PFSK-1 (cell line): ENCODE measurements at regions not wholly inside any gene's neighbourhood (a gene's known extent, or its start where the extent isn't known, plus 50 kb on each side); places are given as distances from the start of the nearest gene placed in this dataset.

Experiments
- FOXP2 ChIP-seq: optimal IDR thresholded peaks from 2 replicates; pipeline ENCODE3; 2011; ENCODE audit warnings: borderline replicate concordance, control low read depth, inconsistent platforms; ENCODE audit not compliant: insufficient read depth; ENCODE audit errors: extremely low read length, extremely low read depth
- POLR2AphosphoS5 ChIP-seq: IDR thresholded peaks from 2 replicates; pipeline ENCODE4 v1.6.1; 2012; ENCODE audit warnings: low read depth, mild to moderate bottlenecking, control low read depth, low read length, moderate library complexity
- SIN3A ChIP-seq: IDR thresholded peaks from 2 replicates; pipeline ENCODE4 v1.6.1; 2012; ENCODE audit warnings: mild to moderate bottlenecking, low read length, moderate library complexity, borderline replicate concordance; ENCODE audit not compliant: insufficient read depth
- TAF1 ChIP-seq: IDR thresholded peaks from 2 replicates; pipeline ENCODE4 v1.6.1; 2012; ENCODE audit warnings: low read length, control low read depth, borderline replicate concordance; ENCODE audit not compliant: insufficient read depth
- TF ChIP-seq, protein P1 (sequence below), 2 experiments: IDR thresholded peaks; 2 replicates each; pipeline versions ENCODE4 v1.6.1 to v1.8.0; 2011 to 2012; ENCODE audit warnings: low read depth in 2 of 2, low read length in 2 of 2, control low read depth in 1 of 2, inconsistent platforms in 1 of 2, mild to moderate bottlenecking in 1 of 2, moderate library complexity in 1 of 2; ENCODE audit not compliant: insufficient read depth in 1 of 2

DNA sequence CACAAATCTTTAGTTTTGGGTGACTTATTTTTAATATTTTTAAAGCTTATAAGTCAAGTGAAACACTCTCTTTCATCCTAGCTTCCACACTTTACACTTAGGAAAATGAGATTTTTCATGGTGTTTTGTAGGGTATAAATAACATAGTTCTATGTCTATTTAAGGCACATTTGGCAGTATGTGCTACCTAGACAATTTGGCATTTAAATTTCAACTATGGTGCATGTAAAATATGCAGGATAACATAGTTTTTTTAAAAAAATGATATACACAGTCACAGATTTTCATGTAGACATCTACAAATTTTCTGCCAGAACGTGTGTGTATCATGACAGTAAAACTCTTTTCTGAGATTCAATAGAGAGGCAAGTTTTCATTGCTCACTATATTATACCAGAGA lies 115.1 kb upstream of the MAP3K7 start:
- TF ChIP-seq, protein P1, sequence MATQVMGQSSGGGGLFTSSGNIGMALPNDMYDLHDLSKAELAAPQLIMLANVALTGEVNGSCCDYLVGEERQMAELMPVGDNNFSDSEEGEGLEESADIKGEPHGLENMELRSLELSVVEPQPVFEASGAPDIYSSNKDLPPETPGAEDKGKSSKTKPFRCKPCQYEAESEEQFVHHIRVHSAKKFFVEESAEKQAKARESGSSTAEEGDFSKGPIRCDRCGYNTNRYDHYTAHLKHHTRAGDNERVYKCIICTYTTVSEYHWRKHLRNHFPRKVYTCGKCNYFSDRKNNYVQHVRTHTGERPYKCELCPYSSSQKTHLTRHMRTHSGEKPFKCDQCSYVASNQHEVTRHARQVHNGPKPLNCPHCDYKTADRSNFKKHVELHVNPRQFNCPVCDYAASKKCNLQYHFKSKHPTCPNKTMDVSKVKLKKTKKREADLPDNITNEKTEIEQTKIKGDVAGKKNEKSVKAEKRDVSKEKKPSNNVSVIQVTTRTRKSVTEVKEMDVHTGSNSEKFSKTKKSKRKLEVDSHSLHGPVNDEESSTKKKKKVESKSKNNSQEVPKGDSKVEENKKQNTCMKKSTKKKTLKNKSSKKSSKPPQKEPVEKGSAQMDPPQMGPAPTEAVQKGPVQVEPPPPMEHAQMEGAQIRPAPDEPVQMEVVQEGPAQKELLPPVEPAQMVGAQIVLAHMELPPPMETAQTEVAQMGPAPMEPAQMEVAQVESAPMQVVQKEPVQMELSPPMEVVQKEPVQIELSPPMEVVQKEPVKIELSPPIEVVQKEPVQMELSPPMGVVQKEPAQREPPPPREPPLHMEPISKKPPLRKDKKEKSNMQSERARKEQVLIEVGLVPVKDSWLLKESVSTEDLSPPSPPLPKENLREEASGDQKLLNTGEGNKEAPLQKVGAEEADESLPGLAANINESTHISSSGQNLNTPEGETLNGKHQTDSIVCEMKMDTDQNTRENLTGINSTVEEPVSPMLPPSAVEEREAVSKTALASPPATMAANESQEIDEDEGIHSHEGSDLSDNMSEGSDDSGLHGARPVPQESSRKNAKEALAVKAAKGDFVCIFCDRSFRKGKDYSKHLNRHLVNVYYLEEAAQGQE (IDR thresholded peaks at IDR 0.05; ENCODE audit: insufficient read depth in 1 of 2, low read depth in 2 of 2, low read length in 2 of 2): no peak
- no peak for TF ChIP-seq POLR2AphosphoS5
- no peak for TF ChIP-seq TAF1
- TF ChIP-seq FOXP2: no peak
- TF ChIP-seq SIN3A: no peak

DNA sequence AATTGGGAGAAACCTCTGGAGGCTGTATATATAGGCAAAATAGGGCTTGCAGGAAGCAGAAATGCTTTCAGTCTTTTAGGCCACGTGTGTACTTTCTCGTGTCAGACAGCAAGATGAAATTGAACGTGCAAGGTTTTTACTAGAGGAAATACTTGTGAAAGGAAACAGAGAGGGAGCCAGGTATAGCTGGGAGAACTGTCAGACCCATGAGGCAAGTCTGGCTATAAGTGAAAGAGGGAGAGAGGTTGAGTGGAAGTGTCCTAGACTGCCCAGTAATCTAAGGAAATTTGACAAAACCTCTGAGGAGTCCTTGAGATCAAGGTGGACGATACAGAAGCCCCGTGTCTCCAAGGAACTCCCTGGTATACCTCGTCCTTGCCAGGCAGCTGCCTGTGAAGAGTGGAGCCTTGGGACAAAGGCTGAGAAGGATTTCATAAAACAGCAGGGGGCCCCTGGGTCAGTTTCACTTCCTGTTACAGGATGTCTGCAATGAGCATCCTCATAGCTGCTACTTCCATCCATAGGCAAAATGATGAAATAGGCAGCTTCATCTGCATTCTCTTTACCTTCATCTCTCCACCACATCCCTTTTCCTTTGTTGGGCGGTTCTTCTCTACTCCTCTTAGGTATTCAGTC lies 114.4 kb upstream of the MAP3K7 start:
- TF ChIP-seq, protein P1 (IDR thresholded peaks at IDR 0.05; ENCODE audit: insufficient read depth in 1 of 2, low read depth in 2 of 2, low read length in 2 of 2): no peak
- no peak for TF ChIP-seq FOXP2
- no peak for TF ChIP-seq SIN3A
- TF ChIP-seq POLR2AphosphoS5: no peak
- TF ChIP-seq TAF1: no peak

DNA sequence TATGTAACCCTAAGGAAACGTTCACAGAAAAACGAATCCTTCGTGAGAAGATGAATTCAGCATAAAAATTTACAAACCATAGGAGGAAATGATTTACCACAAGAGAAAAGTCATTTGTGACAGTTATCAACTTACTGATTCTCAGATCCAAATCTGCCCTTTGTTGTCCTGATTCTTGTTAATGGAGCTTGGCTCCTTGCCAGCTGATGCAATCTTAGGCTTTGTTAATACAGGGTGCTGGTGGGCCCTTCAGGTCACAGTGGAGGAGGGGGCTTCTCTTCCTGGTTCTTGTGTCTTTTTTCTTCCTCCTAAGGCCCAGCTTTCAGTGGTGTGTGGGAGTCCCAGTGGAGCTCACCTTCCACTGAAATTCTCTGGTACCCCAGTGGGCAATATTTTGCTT lies 108.4 kb upstream of the MAP3K7 start:
- TF ChIP-seq SIN3A (no peak), FOXP2 (no peak), POLR2AphosphoS5 (no peak)

DNA sequence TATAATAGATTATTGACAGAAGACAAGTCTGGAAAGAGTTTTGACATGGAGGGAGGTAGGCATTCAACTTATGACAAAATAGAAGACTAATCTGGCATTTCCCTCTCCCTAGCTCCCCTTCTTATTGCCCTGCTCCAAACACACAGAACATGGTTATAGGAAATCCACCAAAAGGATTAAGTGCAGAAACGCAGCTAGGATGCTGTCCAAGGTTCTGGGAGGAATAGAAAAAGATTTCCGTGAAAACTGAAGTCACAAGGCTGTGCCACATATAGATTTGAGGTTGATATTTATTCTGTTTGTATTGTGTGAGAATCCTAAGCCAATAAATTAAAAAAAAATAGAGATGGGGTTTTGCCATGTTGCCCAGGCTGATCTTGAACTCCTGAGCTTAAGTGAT lies 107.9 kb upstream of the MAP3K7 start:
- TF ChIP-seq, protein P1 (IDR thresholded peaks at IDR 0.05; ENCODE audit: insufficient read depth in 1 of 2, low read depth in 2 of 2, low read length in 2 of 2): peak; percentile 68 to 88
- no peak for TF ChIP-seq FOXP2

DNA sequence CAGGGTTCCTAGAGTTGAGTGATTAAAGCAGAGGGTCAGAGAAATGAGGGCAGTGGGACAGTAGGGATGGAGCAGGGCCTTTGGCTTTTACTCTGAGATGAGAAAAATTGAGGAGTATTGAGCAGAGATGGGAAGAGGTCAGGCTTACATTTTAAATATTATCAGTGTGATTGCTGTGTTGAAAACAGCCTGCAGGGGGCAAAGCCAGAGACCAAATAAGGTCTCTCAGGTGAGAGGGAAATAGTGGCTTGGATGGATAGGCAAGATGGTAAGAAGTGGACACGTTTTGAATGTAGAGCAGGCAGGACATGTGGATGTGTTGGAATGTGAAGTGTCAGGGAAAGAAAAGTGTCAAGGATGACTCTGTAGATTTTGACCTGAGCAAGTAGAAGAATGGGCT lies 105.0 kb upstream of the MAP3K7 start:
- TF ChIP-seq TAF1 (no peak), POLR2AphosphoS5 (no peak), SIN3A (no peak), FOXP2 (no peak)
- TF ChIP-seq, protein P1 (IDR thresholded peaks at IDR 0.05; ENCODE audit: insufficient read depth in 1 of 2, low read depth in 2 of 2, low read length in 2 of 2): no peak
